ENCODE measurements at regions not wholly inside any gene's neighbourhood (a gene's known extent, or its start where the extent isn't known, plus 50 kb on each side); places are given as distances from the start of the nearest gene placed in this dataset.

- no peak for DNase-seq (ENCODE audit: low read depth)
- TF ChIP-seq, protein P1, sequence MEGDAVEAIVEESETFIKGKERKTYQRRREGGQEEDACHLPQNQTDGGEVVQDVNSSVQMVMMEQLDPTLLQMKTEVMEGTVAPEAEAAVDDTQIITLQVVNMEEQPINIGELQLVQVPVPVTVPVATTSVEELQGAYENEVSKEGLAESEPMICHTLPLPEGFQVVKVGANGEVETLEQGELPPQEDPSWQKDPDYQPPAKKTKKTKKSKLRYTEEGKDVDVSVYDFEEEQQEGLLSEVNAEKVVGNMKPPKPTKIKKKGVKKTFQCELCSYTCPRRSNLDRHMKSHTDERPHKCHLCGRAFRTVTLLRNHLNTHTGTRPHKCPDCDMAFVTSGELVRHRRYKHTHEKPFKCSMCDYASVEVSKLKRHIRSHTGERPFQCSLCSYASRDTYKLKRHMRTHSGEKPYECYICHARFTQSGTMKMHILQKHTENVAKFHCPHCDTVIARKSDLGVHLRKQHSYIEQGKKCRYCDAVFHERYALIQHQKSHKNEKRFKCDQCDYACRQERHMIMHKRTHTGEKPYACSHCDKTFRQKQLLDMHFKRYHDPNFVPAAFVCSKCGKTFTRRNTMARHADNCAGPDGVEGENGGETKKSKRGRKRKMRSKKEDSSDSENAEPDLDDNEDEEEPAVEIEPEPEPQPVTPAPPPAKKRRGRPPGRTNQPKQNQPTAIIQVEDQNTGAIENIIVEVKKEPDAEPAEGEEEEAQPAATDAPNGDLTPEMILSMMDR (IDR thresholded peaks at IDR 0.05; ENCODE audit: low read depth, low read length, missing control alignments): no peak
- no peak overlapping the region for H3K4me3 ChIP-seq (ENCODE audit: low read depth, low read length)
Observed at GRCh38 chr12:42707312-42708226, 118.0 kb upstream of the PRICKLE1 start.

GRCh38 chr12:42706321-42706720 lies 116.8 kb upstream of the PRICKLE1 start:
- no peak for DNase-seq (ENCODE audit: low read depth)
- no peak overlapping the region for H3K4me3 ChIP-seq (ENCODE audit: low read depth, low read length)
- TF ChIP-seq, protein P1 (IDR thresholded peaks at IDR 0.05; ENCODE audit: low read depth, low read length, missing control alignments): no peak

DNA sequence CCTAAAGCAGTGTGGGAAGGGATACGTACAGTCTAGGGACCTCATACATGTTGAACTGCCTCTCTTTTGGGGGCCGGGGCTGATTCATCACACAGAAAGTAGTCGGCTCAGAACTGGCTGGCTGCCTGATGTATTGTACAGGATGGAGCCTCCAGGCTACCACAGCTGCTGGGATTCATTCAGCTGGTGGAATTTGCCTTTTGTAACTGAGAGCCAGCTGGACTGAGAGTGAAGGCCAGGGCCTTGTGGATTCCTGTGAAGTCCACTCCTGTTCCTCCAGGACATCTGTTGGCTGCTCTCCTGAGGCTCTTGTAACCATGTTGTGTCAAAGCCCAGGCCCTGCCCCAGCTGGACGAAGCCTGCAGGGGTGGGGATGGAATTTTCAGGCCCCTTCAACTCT lies 116.3 kb upstream of the PRICKLE1 start:
- DNase-seq (ENCODE audit: low read depth): no peak
- no peak overlapping the region for H3K4me3 ChIP-seq (ENCODE audit: low read depth, low read length)
- TF ChIP-seq, protein P1 (IDR thresholded peaks at IDR 0.05; ENCODE audit: low read depth, low read length, missing control alignments): no peak

DNA sequence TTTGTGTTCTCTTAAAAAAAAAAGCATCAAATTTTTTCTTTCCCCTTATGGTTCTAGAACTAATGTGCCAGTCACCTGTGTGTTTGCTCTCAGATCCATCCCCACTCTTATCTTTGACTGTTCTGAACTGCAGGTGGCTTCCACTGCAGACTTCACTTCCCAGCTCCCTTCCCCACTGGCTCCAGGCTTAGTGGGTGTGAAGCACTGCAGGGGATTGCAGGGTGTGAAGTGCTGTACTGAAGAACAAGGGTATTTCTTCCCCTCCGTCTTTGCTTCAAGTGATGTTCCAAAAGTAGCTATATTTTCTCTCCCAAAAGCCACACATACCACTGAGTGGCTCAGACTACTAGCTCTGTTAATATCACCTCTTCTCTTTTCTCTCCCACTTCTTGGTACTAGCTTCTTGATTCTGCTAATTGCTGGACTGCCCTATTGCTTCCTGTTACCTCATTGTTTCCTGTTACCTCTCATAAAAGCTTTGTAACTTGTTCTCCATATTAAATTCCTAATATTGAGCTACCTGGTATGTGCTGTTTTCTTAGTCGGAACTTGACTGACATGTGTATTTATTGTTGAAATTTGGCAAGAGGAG lies 115.4 kb upstream of the PRICKLE1 start:
- no peak for DNase-seq (ENCODE audit: low read depth)
- H3K4me3 ChIP-seq (ENCODE audit: low read depth, low read length): no peak overlapping the region
- TF ChIP-seq, protein P1 (IDR thresholded peaks at IDR 0.05; ENCODE audit: low read depth, low read length, missing control alignments): no peak

- TF ChIP-seq, protein P1 (IDR thresholded peaks at IDR 0.05; ENCODE audit: low read depth, low read length, missing control alignments): no peak
- no peak for DNase-seq (ENCODE audit: low read depth)
Observed at GRCh38 chr12:42704340-42704739, 114.8 kb upstream of the PRICKLE1 start.

DNA sequence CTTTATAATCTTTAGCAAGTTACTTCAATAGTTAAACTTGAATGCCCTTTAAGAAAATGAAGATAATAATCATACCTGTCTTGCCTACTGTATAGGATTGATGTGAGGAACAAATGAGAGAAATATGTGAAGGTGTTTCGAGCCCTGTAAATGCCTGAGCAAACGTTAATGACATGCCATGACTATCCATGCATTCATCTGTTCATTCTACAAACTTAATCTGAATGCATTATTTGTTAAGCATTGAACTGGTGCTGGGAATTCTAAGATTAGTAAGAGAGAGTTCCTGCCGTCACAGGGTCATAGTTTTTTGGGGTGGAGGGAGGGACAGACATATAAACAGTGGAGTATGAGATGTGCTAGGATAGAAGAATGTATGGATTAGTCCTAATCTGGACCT lies 111.5 kb upstream of the PRICKLE1 start:
- DNase-seq (ENCODE audit: low read depth): no peak
- TF ChIP-seq, protein P1 (IDR thresholded peaks at IDR 0.05; ENCODE audit: low read depth, low read length, missing control alignments): no peak
- no peak overlapping the region for H3K4me3 ChIP-seq (ENCODE audit: low read depth, low read length)

More at GRCh38 chr12:42704340-42704739, 114.8 kb upstream of the PRICKLE1 start:
- no peak overlapping the region for H3K4me3 ChIP-seq (ENCODE audit: low read depth, low read length)
